H1 (cell line): ENCODE measurements at regions not wholly inside any gene's neighbourhood (a gene's known extent, or its start where the extent isn't known, plus 50 kb on each side); places are given as distances from the start of the nearest gene placed in this dataset.

ENCODE experiments used
- CTCF ChIA-PET: fragments of 300-600 bp; sonication (Branson Sonifier 250); formaldehyde crosslinking; loops from one replicate; lab custom pipeline; 2021; ENCODE audit not compliant: partially characterized antibody; lab: Charles Lee
- POLR2A ChIA-PET: fragments of 300-600 bp; sonication (Branson Sonifier 250); formaldehyde crosslinking; loops from one replicate; lab custom pipeline; 2021; ENCODE audit warnings: inconsistent platforms; ENCODE audit not compliant: partially characterized antibody; lab: Charles Lee
- DNase-seq, 2 experiments: peaks; one replicate each; pipeline versions ENCODE4 v3.0.0 to v3.0.0-alpha.2; 2010 to 2022; ENCODE audit warnings: low spot score in 2 of 2, low read depth in 1 of 2, mixed read lengths in 1 of 2
- FAIRE-seq: peaks from 2 replicates; lab custom pipeline; 2011; peaks lifted over from hg19 to GRCh38; lab: Jason Lieb, UNC
- H2AFZ ChIP-seq: 2 replicates; pipeline ENCODE4 v1.8.1; 2012; ENCODE audit warnings: low read length, inconsistent platforms
- H2AK5ac ChIP-seq: 2 replicates; pipeline ENCODE4 v1.6.1; 2013; ENCODE audit warnings: low read depth, low read length
- H2BK120ac ChIP-seq: replicated peaks from 2 replicates; pipeline ENCODE3; 2013; ENCODE audit warnings: low read depth, low read length, inconsistent platforms
- H2BK12ac ChIP-seq: 2 replicates; pipeline ENCODE4 v1.6.1; 2013; ENCODE audit warnings: low read depth, low read length
- H2BK15ac ChIP-seq: 2 replicates; pipeline ENCODE4 v1.6.1; 2013; ENCODE audit warnings: low read length
- H2BK20ac ChIP-seq: 2 replicates; pipeline ENCODE4 v1.6.1; 2013; ENCODE audit warnings: low read length
- H2BK5ac ChIP-seq: 2 replicates; pipeline ENCODE4 v1.6.1; 2013; ENCODE audit warnings: low read depth, low read length
- H3K14ac ChIP-seq: 2 replicates; pipeline ENCODE4 v1.6.1; 2013; ENCODE audit warnings: inconsistent platforms; ENCODE audit not compliant: insufficient read length
- H3K18ac ChIP-seq: 2 replicates; pipeline ENCODE4 v1.6.1; 2013; ENCODE audit warnings: low read length; ENCODE audit errors: extremely low read depth
- H3K23ac ChIP-seq: 2 replicates; pipeline ENCODE4 v1.6.1; 2013; ENCODE audit warnings: inconsistent platforms; ENCODE audit not compliant: insufficient read length
- H3K23me2 ChIP-seq: 2 replicates; pipeline ENCODE4 v1.6.1; 2013; ENCODE audit warnings: low read depth, low read length
- H3K27ac ChIP-seq: 2 replicates; pipeline ENCODE4 v1.6.1; 2011; ENCODE audit warnings: low read depth, low read length, inconsistent platforms
- H3K27me3 ChIP-seq, 4 experiments: replicated peaks in 1 of 4; 1 replicate in 1 of 4; 2 replicates in 3 of 4; pipeline versions ENCODE4 v1.6.1 to v1.8.1; 2011 to 2013; ENCODE audit warnings: low read length in 3 of 4, mild to moderate bottlenecking in 3 of 4, inconsistent platforms in 2 of 4, mixed read lengths in 2 of 4, moderate library complexity in 1 of 4; ENCODE audit not compliant: control insufficient read depth in 3 of 4, insufficient read depth in 3 of 4; ENCODE audit errors: extremely low read depth in 1 of 4
- H3K36me3 ChIP-seq, 4 experiments: 2 replicates each; pipeline versions ENCODE4 v1.6.1 to v1.8.1; 2011 to 2013; ENCODE audit warnings: mild to moderate bottlenecking in 4 of 4, low read length in 3 of 4, moderate library complexity in 2 of 4, control low read depth in 1 of 4, inconsistent platforms in 1 of 4; ENCODE audit not compliant: insufficient read depth in 4 of 4, control insufficient read depth in 2 of 4
- H3K4ac ChIP-seq: replicated peaks from 2 replicates; pipeline ENCODE3; 2013; ENCODE audit warnings: low read length, low read depth, mixed read lengths, inconsistent platforms; ENCODE audit not compliant: insufficient read length
- H3K4me1 ChIP-seq, 4 experiments: replicated peaks in 1 of 4; 1 replicate in 1 of 4; 2 replicates in 3 of 4; pipeline versions ENCODE4 v1.6.1 to v1.8.1; 2011 to 2013; ENCODE audit warnings: low read length in 3 of 4, inconsistent platforms in 2 of 4, mixed read lengths in 1 of 4; ENCODE audit not compliant: insufficient read depth in 4 of 4, control insufficient read depth in 3 of 4
- H3K4me2 ChIP-seq, 2 experiments: 2 replicates each; pipeline versions ENCODE4 v1.6.1 to v1.8.1; 2011 to 2013; ENCODE audit warnings: low read depth in 2 of 2, low read length in 2 of 2, control low read depth in 1 of 2, inconsistent platforms in 1 of 2, mild to moderate bottlenecking in 1 of 2; ENCODE audit not compliant: insufficient read depth in 1 of 2
- H3K4me3 ChIP-seq, 4 experiments: fragments of 200-600, 300-600 bp in 1 of 4; sonication (generic), shearing (Covaris generic), sonication (Bioruptor Twin) in 1 of 4; 2 replicates each; pipeline versions ENCODE4 v1.5.1 to v1.8.1; 2011 to 2016; ENCODE audit warnings: low read length in 4 of 4, low read depth in 3 of 4, control low read depth in 2 of 4, inconsistent platforms in 2 of 4, mild to moderate bottlenecking in 2 of 4, mixed read lengths in 1 of 4, moderate library complexity in 1 of 4; ENCODE audit not compliant: insufficient read depth in 2 of 4; ENCODE audit errors: extremely low read depth in 1 of 4
- H3K56ac ChIP-seq: replicated peaks from 2 replicates; pipeline ENCODE3; 2013; ENCODE audit warnings: low read depth, mild to moderate bottlenecking, mixed read lengths, low read length, inconsistent platforms; ENCODE audit not compliant: insufficient read length
- H3K79me1 ChIP-seq: 2 replicates; pipeline ENCODE4 v1.6.1; 2013; ENCODE audit warnings: low read depth, low read length, control low read depth
- H3K79me2 ChIP-seq, 2 experiments: 2 replicates each; pipeline versions ENCODE4 v1.6.1 to v1.8.1; 2012 to 2013; ENCODE audit warnings: low read length in 2 of 2, mild to moderate bottlenecking in 2 of 2, inconsistent platforms in 1 of 2; ENCODE audit not compliant: insufficient read depth in 2 of 2, control insufficient read depth in 1 of 2
- H3K9ac ChIP-seq, 4 experiments: replicated peaks in 1 of 4; 1 replicate in 1 of 4; 2 replicates in 3 of 4; pipeline versions ENCODE4 v1.6.1 to v1.8.1; 2011 to 2013; ENCODE audit warnings: low read depth in 3 of 4, low read length in 3 of 4, control low read depth in 2 of 4, mild to moderate bottlenecking in 2 of 4, moderate library complexity in 2 of 4, inconsistent platforms in 1 of 4; ENCODE audit errors: extremely low read depth in 1 of 4
- H3K9me3 ChIP-seq, 2 experiments: 2 replicates each; pipeline versions ENCODE4 v1.6.1 to v1.8.1; 2012 to 2013; ENCODE audit warnings: mild to moderate bottlenecking in 2 of 2, moderate library complexity in 2 of 2, control low read depth in 1 of 2, inconsistent platforms in 1 of 2, low read depth in 1 of 2, low read length in 1 of 2, mixed read lengths in 1 of 2; ENCODE audit not compliant: insufficient read depth in 2 of 2
- H4K20me1 ChIP-seq, 2 experiments: replicated peaks in 1 of 2; 2 replicates each; pipeline versions ENCODE3 to v1.8.1; 2011 to 2013; ENCODE audit warnings: inconsistent platforms in 2 of 2, low read length in 2 of 2, mild to moderate bottlenecking in 1 of 2; ENCODE audit not compliant: insufficient read depth in 2 of 2, control insufficient read depth in 1 of 2
- H4K5ac ChIP-seq: 2 replicates; pipeline ENCODE4 v1.6.1; 2013; ENCODE audit warnings: low read length, low read depth, mixed read lengths, inconsistent platforms; ENCODE audit not compliant: insufficient read length
- H4K8ac ChIP-seq: 2 replicates; pipeline ENCODE4 v1.8.0; 2013; ENCODE audit warnings: mild to moderate bottlenecking, moderate library complexity, low read length, inconsistent platforms; ENCODE audit not compliant: insufficient read depth; ENCODE audit errors: extremely low read depth
- H4K91ac ChIP-seq: replicated peaks from 2 replicates; pipeline ENCODE3; 2013; ENCODE audit warnings: low read length, mixed read lengths, inconsistent platforms; ENCODE audit not compliant: insufficient read length
- CBX8 ChIP-seq: fragments of 300-800, 300-1000 bp; sonication (generic); IDR thresholded peaks from 2 replicates; pipeline ENCODE4 v1.7.1; 2016; ENCODE audit warnings: low read depth, low read length, borderline replicate concordance
- CTBP2 ChIP-seq: IDR thresholded peaks from 2 replicates; pipeline ENCODE4 v1.7.0; 2011; ENCODE audit warnings: borderline replicate concordance, mild to moderate bottlenecking, moderate library complexity, mixed read lengths, low read length; ENCODE audit not compliant: insufficient read depth, insufficient read length
- GTF2F1 ChIP-seq: IDR thresholded peaks from 2 replicates; pipeline ENCODE4 v1.6.1; 2012; ENCODE audit warnings: low read depth, low read length, improper control_type of control experiment, borderline replicate concordance
- JUND ChIP-seq: IDR thresholded peaks from 2 replicates; pipeline ENCODE4 v1.6.1; 2011; ENCODE audit warnings: mild to moderate bottlenecking, improper control_type of control experiment, low read length
- RBBP5 ChIP-seq: IDR thresholded peaks from 2 replicates; pipeline ENCODE4 v1.7.1; 2012; ENCODE audit warnings: low read depth, mild to moderate bottlenecking, inconsistent platforms, low read length, moderate library complexity, borderline replicate concordance
- SP1 ChIP-seq: IDR thresholded peaks from 2 replicates; pipeline ENCODE4 v1.6.1; 2011; ENCODE audit warnings: low read depth, low read length
- TF ChIP-seq, protein P1 (sequence below): IDR thresholded peaks from 2 replicates; pipeline ENCODE4 v1.6.1; 2011; ENCODE audit warnings: low read depth, mild to moderate bottlenecking, low read length; ENCODE audit not compliant: insufficient read depth

DNA sequence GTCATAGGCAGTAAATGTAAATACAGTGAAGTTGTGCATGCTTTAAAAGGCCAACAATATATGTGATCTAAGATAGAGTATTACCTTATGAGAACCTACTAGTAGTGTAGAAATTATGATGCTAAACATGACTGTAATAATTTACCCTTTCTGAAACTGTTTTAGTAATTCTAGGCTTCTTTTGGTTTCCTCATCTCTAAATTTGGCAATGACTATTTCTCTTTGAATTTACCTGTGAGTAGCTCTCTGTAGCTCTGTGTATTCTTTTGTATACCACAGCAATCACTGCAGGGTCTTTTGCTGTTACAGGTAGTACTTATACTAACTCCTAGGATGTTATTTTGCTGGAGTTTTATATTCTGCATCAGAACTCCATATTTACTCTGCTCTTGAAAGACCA lies 169.6 kb downstream of the KDM5D start:
- H3K79me1 ChIP-seq, result no peaks in the 10 kb centered on the region
- H3K23ac ChIP-seq, result no peak overlapping the region
- H3K36me3 ChIP-seq, result no peaks in the 10 kb centered on the region
- DNase-seq (no peak), FAIRE-seq (no peak)
- TF ChIP-seq GTF2F1 (no peak), SP1 (no peak), JUND (no peak), CTBP2 (no peak), CBX8 (no peak), RBBP5 (no peak)
- TF ChIP-seq, protein P1, sequence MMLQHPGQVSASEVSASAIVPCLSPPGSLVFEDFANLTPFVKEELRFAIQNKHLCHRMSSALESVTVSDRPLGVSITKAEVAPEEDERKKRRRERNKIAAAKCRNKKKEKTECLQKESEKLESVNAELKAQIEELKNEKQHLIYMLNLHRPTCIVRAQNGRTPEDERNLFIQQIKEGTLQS, result no peak
- no peak overlapping the region for H2AK5ac ChIP-seq
- H4K91ac ChIP-seq, result no peak overlapping the region
- ChIA-PET POLR2A (no interaction called here), CTCF (no interaction called here)
- H2BK15ac ChIP-seq, result no peak overlapping the region
- no peak overlapping the region for H2BK12ac ChIP-seq
- no peak overlapping the region for H2AFZ ChIP-seq
- H3K9ac ChIP-seq, result no peak overlapping the region
- no peak overlapping the region for H3K18ac ChIP-seq
- H3K14ac ChIP-seq, result no peak overlapping the region
- peaks cover 3 to 96% of the 10 kb centered on the region in 2 experiments; a peak in 3 of 4 replicates for H3K79me2 ChIP-seq
- no peak overlapping the region for H3K56ac ChIP-seq
- H2BK5ac ChIP-seq, result no peak overlapping the region
- no peaks in the 10 kb centered on the region for H3K9me3 ChIP-seq
- no peak overlapping the region for H3K4ac ChIP-seq
- H4K8ac ChIP-seq, result no peak overlapping the region
- H3K4me2 ChIP-seq, result no peak overlapping the region
- H3K4me3 ChIP-seq, result no peak overlapping the region
- no peaks in the 10 kb centered on the region; a peak in 1 of 7 replicates for H3K4me1 ChIP-seq
- peaks cover 0 to 6% of the 10 kb centered on the region in 2 experiments for H4K20me1 ChIP-seq
- H2BK20ac ChIP-seq, result no peak overlapping the region
- H3K23me2 ChIP-seq, result no peaks in the 10 kb centered on the region
- no peaks in the 10 kb centered on the region for H3K27me3 ChIP-seq
- H2BK120ac ChIP-seq, result no peak overlapping the region
- H3K27ac ChIP-seq, result no peak overlapping the region
- no peak overlapping the region for H4K5ac ChIP-seq
